GM23338 (cell line): ENCODE measurements at regions not wholly inside any gene's neighbourhood (a gene's known extent, or its start where the extent isn't known, plus 50 kb on each side); places are given as distances from the start of the nearest gene placed in this dataset.

Experiments used
- ATAC-seq: fragments of 200-7000 bp; cut with Tn5 transposase; 3 replicates; pipeline ENCODE4 v1.9.1; 2020
- DNase-seq: peaks from one replicate; pipeline ENCODE4 v3.0.0-alpha.2; 2015; ENCODE audit warnings: low spot score
- H2AFZ ChIP-seq: fragments of 200-600 bp; sonication (generic); 2 replicates; pipeline ENCODE4 v1.8.0; 2016; ENCODE audit warnings: antibody characterized with exemption, mild to moderate bottlenecking, moderate library complexity
- H3F3A ChIP-seq: fragments of 200-600 bp; sonication (generic); replicated peaks from 2 replicates; pipeline ENCODE4 v1.8.0; 2017; ENCODE audit warnings: antibody characterized with exemption, mixed run types, low read depth
- H3K27ac ChIP-seq: fragments of 200-600 bp; sonication (generic); 2 replicates; pipeline ENCODE4 v1.6.1; 2016; ENCODE audit warnings: low read depth
- H3K27me3 ChIP-seq: fragments of 200-600 bp; sonication (generic); 2 replicates; pipeline ENCODE4 v1.8.0; 2016; ENCODE audit warnings: mild to moderate bottlenecking, mixed run types, moderate library complexity; ENCODE audit not compliant: insufficient read depth
- H3K36me3 ChIP-seq: fragments of 200-600 bp; sonication (generic); 2 replicates; pipeline ENCODE4 v1.8.0; 2016; ENCODE audit warnings: mild to moderate bottlenecking; ENCODE audit not compliant: insufficient read depth
- H3K4me1 ChIP-seq: fragments of 200-600 bp; sonication (generic); 2 replicates; pipeline ENCODE4 v1.8.0; 2016; ENCODE audit warnings: mild to moderate bottlenecking, moderate library complexity; ENCODE audit not compliant: insufficient read depth
- H3K4me2 ChIP-seq: fragments of 200-600 bp; sonication (generic); 2 replicates; pipeline ENCODE4 v1.7.1; 2017; ENCODE audit warnings: mixed run types
- H3K4me3 ChIP-seq: fragments of 200-600 bp; sonication (generic); 2 replicates; pipeline ENCODE4 v1.6.1; 2016; ENCODE audit warnings: mixed run types
- H3K79me2 ChIP-seq: fragments of 200-600 bp; sonication (generic); replicated peaks from 2 replicates; pipeline ENCODE4 v1.8.0; 2017; ENCODE audit warnings: mild to moderate bottlenecking; ENCODE audit not compliant: insufficient read depth
- H3K9me2 ChIP-seq: fragments of 200-600 bp; sonication (generic); 2 replicates; pipeline ENCODE4 v1.8.0; 2017; ENCODE audit not compliant: insufficient read depth
- H4K20me1 ChIP-seq: fragments of 200-600 bp; sonication (generic); replicated peaks from 2 replicates; pipeline ENCODE4 v1.8.0; 2017; ENCODE audit warnings: mild to moderate bottlenecking; ENCODE audit not compliant: insufficient read depth
- H3K27ac Mint-ChIP-seq: 2 replicates; pipeline ENCODE4 v1.8.0; 2020; ENCODE audit warnings: inconsistent platforms, mild to moderate bottlenecking, moderate library complexity, mixed read lengths
- H3K27me3 Mint-ChIP-seq: 3 replicates; pipeline ENCODE4 v1.8.0; 2022; ENCODE audit warnings: low read depth, mild to moderate bottlenecking, moderate library complexity, mixed read lengths, inconsistent platforms; ENCODE audit not compliant: insufficient read depth, poor library complexity
- H3K36me3 Mint-ChIP-seq: 3 replicates; pipeline ENCODE4 v1.8.0; 2021; ENCODE audit warnings: low read depth, mild to moderate bottlenecking, inconsistent platforms, moderate library complexity, mixed read lengths
- H3K4me1 Mint-ChIP-seq: 3 replicates; pipeline ENCODE4 v1.8.0; 2020; ENCODE audit warnings: mild to moderate bottlenecking, inconsistent platforms, mixed read lengths
- H3K4me3 Mint-ChIP-seq: 3 replicates; pipeline ENCODE4 v1.8.0; 2021; ENCODE audit warnings: moderate library complexity, mild to moderate bottlenecking, inconsistent platforms, mixed read lengths
- H3K9me3 Mint-ChIP-seq: 3 replicates; pipeline ENCODE4 v1.8.0; 2020; ENCODE audit warnings: moderate library complexity, mild to moderate bottlenecking, inconsistent platforms, mixed read lengths
- CREB1 ChIP-seq: fragments of 250-450 bp; sonication (Bioruptor Pico); IDR thresholded peaks from 2 replicates; pipeline ENCODE4 v1.5.0; 2020; ENCODE audit warnings: low read depth, mild to moderate bottlenecking, moderate library complexity
- EZH2 ChIP-seq: fragments of 200-600 bp; sonication (generic); IDR thresholded peaks from one replicate; pipeline ENCODE4 v1.8.0; 2017; ENCODE audit warnings: antibody characterized with exemption, mild to moderate bottlenecking, low read depth; ENCODE audit not compliant: unreplicated experiment
- EZH2phosphoT487 ChIP-seq: fragments of 200-600 bp; sonication (generic); IDR thresholded peaks from one replicate; pipeline ENCODE4 v1.8.1; 2018; ENCODE audit warnings: antibody characterized with exemption; ENCODE audit not compliant: unreplicated experiment
- JUNB ChIP-seq: IDR thresholded peaks from one replicate; pipeline ENCODE4 v1.6.1; 2016; ENCODE audit warnings: antibody characterized with exemption; ENCODE audit not compliant: unreplicated experiment
- NANOG ChIP-seq: IDR thresholded peaks from 2 replicates; pipeline ENCODE4 v1.6.1; 2016; ENCODE audit warnings: antibody characterized with exemption, borderline replicate concordance
- POLR2AphosphoS5 ChIP-seq: IDR thresholded peaks from 2 replicates; pipeline ENCODE4 v1.6.1; 2016; ENCODE audit warnings: antibody characterized with exemption, low read depth
- STAT1 ChIP-seq: IDR thresholded peaks from one replicate; pipeline ENCODE4 v1.6.1; 2016; ENCODE audit warnings: antibody characterized with exemption; ENCODE audit not compliant: unreplicated experiment
- ZNF114 ChIP-seq: fragments of 250-450 bp; sonication (Bioruptor Pico); IDR thresholded peaks from 2 replicates; pipeline ENCODE4 v1.5.0; 2020; ENCODE audit warnings: mild to moderate bottlenecking, moderate library complexity
- ZNF331 ChIP-seq: fragments of 250-450 bp; sonication (Bioruptor Pico); IDR thresholded peaks from 2 replicates; pipeline ENCODE4 v1.5.0; 2020; ENCODE audit warnings: low read depth, mild to moderate bottlenecking, moderate library complexity
- TF ChIP-seq, protein P1 (sequence below): IDR thresholded peaks from one replicate; pipeline ENCODE4 v1.6.1; 2018; ENCODE audit warnings: antibody characterized with exemption; ENCODE audit not compliant: unreplicated experiment
- TF ChIP-seq, protein P2 (sequence below), 2 experiments: fragments of 200-600 bp in 1 of 2; sonication (generic) in 1 of 2; conservative IDR thresholded peaks; 2 replicates each; pipeline versions ENCODE4 v1.5.1 to v1.6.1; 2016 to 2017; ENCODE audit warnings: antibody characterized with exemption in 2 of 2, low read depth in 2 of 2, mild to moderate bottlenecking in 2 of 2, moderate library complexity in 1 of 2

DNA sequence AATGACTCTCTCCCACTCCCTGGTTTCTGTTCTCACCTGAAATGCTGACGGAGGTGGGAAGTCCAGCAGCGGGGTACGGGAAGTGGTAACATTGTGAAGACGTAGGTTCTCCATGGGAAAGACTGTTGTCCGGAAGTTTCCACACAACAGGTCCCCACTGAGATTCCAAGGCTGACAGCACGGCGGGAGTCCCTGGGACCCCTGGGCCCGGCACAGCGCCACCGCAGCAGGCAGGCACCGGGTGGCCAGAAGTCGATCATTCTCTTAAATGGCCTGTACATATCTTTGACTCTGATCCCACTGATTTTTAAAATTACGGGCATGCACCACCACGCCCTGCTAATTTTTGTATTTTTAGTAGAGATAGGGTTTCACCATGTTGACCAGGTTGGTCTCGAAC, 201.0 kb upstream of the SALL3 start (continued):
- TF ChIP-seq JUNB (no peak), ZNF331 (CRISPR knock-in tag) (no peak)
- TF ChIP-seq, protein P1, sequence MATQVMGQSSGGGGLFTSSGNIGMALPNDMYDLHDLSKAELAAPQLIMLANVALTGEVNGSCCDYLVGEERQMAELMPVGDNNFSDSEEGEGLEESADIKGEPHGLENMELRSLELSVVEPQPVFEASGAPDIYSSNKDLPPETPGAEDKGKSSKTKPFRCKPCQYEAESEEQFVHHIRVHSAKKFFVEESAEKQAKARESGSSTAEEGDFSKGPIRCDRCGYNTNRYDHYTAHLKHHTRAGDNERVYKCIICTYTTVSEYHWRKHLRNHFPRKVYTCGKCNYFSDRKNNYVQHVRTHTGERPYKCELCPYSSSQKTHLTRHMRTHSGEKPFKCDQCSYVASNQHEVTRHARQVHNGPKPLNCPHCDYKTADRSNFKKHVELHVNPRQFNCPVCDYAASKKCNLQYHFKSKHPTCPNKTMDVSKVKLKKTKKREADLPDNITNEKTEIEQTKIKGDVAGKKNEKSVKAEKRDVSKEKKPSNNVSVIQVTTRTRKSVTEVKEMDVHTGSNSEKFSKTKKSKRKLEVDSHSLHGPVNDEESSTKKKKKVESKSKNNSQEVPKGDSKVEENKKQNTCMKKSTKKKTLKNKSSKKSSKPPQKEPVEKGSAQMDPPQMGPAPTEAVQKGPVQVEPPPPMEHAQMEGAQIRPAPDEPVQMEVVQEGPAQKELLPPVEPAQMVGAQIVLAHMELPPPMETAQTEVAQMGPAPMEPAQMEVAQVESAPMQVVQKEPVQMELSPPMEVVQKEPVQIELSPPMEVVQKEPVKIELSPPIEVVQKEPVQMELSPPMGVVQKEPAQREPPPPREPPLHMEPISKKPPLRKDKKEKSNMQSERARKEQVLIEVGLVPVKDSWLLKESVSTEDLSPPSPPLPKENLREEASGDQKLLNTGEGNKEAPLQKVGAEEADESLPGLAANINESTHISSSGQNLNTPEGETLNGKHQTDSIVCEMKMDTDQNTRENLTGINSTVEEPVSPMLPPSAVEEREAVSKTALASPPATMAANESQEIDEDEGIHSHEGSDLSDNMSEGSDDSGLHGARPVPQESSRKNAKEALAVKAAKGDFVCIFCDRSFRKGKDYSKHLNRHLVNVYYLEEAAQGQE, result no peak

DNA sequence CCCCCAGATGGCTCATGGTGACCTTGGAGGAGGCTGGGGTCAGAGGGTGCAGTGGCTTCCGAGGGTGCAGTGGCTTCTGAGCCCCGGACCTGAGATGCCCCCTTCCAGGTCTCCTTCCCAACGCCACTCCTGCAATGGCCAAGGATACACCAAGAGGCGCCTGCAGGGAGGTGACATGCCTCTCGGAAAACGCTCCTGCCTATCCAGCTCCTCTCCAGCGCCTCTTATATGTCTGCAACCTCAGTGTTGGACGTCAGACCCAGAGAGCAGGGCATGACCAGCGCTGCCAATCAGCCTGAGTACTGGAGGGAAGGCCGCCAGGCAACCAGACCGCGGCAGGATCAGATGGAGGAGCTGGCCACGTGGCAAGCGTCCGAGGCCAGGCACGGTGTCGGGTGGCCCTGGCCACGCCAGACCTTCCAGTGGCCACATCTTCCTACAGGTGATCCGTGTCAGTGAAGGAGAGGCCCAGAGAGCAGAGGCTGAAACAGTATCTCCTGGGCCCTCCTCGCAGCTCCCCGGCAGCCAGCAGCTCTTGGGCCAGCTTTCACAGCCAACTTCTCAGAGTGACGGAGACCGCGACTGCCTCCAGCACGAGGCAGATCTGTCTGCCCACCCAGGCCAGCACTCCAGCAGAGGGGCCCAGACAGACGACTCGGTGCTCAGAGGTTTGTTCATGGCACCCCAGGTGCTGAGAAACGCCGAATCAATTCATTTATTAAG, 199.5 kb upstream of the SALL3 start:
- Mint-ChIP-seq H3K27ac (no peak overlapping the region), H3K4me3 (no peak overlapping the region), H3K27me3 (peaks cover 10% of the 10 kb centered on the region), H3K9me3 (peaks cover 88% of the 10 kb centered on the region), H3K36me3 (peaks cover 29% of the 10 kb centered on the region), H3K4me1 (no peaks in the 10 kb centered on the region)
- no peaks in the 10 kb centered on the region for H3K4me1 ChIP-seq
- no peaks in the 10 kb centered on the region for H3K9me2 ChIP-seq
- no peaks in the 10 kb centered on the region for H3K79me2 ChIP-seq
- H3K27ac ChIP-seq, result no peak overlapping the region
- H3K4me3 ChIP-seq, result no peak overlapping the region
- H3F3A ChIP-seq, result no peaks in the 10 kb centered on the region
- DNase-seq, result no peak
- no peak for TF ChIP-seq EZH2phosphoT487
- TF ChIP-seq EZH2, result no peak
- TF ChIP-seq STAT1, result no peak
- no peaks in the 10 kb centered on the region for H4K20me1 ChIP-seq
- H2AFZ ChIP-seq, result no peak overlapping the region
- H3K4me2 ChIP-seq, result no peak overlapping the region
- no peaks in the 10 kb centered on the region for H3K27me3 ChIP-seq
- no peaks in the 10 kb centered on the region for H3K36me3 ChIP-seq
- ATAC-seq, result no peak

DNA sequence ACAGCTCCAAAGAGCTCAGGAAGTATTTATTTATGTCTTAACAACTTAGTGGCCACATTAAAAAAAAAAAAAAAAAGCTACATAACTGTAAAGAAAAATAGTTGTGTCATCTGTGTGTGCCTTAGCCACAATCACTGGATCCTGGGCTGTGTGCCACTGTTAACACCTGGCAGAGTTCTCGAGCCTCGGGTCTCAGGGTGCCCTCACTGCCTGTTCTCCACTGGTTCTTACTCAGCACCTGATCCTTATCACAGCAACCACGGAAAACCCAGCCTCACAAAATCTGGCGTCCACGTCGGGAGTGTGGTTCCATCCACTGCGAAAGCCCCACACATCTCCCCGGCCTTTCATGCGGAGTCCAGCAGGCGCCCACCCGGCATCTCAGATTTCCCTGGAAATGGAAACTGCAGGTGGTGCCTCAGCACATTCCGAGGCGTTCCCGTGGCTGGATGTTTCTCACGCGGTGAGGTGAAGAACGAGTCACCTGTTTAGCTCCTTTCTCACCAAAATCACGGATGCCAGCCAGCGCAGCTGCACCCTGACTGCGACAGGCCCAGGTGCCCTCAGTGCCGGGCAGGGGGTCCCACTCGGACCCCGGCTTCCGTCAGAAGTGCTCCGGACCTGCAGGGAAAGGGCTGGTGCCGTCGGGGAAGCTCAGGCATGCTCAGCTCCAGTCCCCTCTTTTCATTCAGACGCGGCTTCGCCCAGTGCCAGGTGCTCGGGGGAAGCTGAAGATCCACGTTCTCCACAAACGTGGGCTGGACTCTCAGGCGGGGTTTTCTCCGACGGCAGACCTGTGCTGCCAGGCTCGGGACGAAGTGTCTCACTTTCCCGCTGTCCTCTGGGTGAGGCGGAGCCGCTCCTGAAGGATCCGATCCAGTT, 198.7 kb upstream of the SALL3 start:
- Mint-ChIP-seq H3K27me3 (peaks cover 10% of the 10 kb centered on the region), H3K9me3 (peaks cover 88% of the 10 kb centered on the region), H3K4me1 (no peaks in the 10 kb centered on the region), H3K27ac (no peak overlapping the region), H3K4me3 (no peak overlapping the region), H3K36me3 (peaks cover 29% of the 10 kb centered on the region)
- H4K20me1 ChIP-seq, result no peaks in the 10 kb centered on the region
- no peaks in the 10 kb centered on the region for H3K79me2 ChIP-seq
- no peaks in the 10 kb centered on the region for H3K36me3 ChIP-seq
- no peak overlapping the region for H3K27ac ChIP-seq
- H3K9me2 ChIP-seq, result no peaks in the 10 kb centered on the region
- no peak overlapping the region for H3K4me2 ChIP-seq
- no peak for ATAC-seq
- H3K27me3 ChIP-seq, result no peaks in the 10 kb centered on the region
- no peak for DNase-seq
- H3K4me3 ChIP-seq, result no peak overlapping the region
- H2AFZ ChIP-seq, result no peak overlapping the region
- no peaks in the 10 kb centered on the region for H3K4me1 ChIP-seq
- H3F3A ChIP-seq, result no peaks in the 10 kb centered on the region
- no peak for TF ChIP-seq EZH2phosphoT487
- no peak for TF ChIP-seq NANOG
- no peak for TF ChIP-seq POLR2AphosphoS5
- no peak for TF ChIP-seq ZNF114
- TF ChIP-seq, protein P2, sequence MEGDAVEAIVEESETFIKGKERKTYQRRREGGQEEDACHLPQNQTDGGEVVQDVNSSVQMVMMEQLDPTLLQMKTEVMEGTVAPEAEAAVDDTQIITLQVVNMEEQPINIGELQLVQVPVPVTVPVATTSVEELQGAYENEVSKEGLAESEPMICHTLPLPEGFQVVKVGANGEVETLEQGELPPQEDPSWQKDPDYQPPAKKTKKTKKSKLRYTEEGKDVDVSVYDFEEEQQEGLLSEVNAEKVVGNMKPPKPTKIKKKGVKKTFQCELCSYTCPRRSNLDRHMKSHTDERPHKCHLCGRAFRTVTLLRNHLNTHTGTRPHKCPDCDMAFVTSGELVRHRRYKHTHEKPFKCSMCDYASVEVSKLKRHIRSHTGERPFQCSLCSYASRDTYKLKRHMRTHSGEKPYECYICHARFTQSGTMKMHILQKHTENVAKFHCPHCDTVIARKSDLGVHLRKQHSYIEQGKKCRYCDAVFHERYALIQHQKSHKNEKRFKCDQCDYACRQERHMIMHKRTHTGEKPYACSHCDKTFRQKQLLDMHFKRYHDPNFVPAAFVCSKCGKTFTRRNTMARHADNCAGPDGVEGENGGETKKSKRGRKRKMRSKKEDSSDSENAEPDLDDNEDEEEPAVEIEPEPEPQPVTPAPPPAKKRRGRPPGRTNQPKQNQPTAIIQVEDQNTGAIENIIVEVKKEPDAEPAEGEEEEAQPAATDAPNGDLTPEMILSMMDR (conservative IDR thresholded peaks at IDR 0.05; ENCODE audit: low read depth in 2 of 2), result no peak
- TF ChIP-seq EZH2, result no peak
- TF ChIP-seq CREB1 (CRISPR knock-in tag), result no peak
- no peak for TF ChIP-seq STAT1
- TF ChIP-seq, protein P1, result no peak
- TF ChIP-seq JUNB, result no peak
